NCI-H460 (cell line): ENCODE measurements at regions not wholly inside any gene's neighbourhood (a gene's known extent, or its start where the extent isn't known, plus 50 kb on each side); places are given as distances from the start of the nearest gene placed in this dataset.
A peak's percentile ranks its signal among the peaks of the same experiment; 100 is the strongest.
"Not testable (repeated sequence)": the region's sequence is repeated elsewhere in the genome, so short reads cannot be mapped to it uniquely, and the experiment has no call there.

ENCODE experiments used
- DNase-seq: peaks from one replicate; pipeline ENCODE4 v3.0.0-alpha.2; 2016; ENCODE audit warnings: low read depth; ENCODE audit errors: extremely low read depth

GRCh38 chr22:25390297-25391240 is 171.1 kb downstream of the CRYBB2 start:
- DNase-seq = no peak

DNA sequence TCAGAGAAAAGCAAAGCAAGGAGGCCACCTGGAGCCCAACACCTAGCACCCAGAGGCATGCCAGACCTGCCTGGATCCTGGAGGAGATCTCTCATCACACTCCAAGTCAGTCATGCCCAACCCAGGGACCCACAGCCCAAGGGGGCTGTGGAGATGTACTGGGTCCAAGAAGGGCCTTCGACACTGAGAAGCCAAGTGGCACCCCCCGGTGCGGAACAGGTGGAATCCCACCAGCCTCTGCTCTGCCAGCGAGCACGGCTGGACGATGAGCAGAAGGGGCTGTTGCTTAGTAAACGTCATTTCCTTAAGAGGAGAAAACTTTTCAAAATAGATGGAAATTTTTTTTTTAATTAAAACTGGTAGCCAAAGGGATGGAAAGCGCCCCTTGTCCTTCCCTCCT is 171.9 kb upstream of the GRK3 start:
- no peak for DNase-seq

DNA sequence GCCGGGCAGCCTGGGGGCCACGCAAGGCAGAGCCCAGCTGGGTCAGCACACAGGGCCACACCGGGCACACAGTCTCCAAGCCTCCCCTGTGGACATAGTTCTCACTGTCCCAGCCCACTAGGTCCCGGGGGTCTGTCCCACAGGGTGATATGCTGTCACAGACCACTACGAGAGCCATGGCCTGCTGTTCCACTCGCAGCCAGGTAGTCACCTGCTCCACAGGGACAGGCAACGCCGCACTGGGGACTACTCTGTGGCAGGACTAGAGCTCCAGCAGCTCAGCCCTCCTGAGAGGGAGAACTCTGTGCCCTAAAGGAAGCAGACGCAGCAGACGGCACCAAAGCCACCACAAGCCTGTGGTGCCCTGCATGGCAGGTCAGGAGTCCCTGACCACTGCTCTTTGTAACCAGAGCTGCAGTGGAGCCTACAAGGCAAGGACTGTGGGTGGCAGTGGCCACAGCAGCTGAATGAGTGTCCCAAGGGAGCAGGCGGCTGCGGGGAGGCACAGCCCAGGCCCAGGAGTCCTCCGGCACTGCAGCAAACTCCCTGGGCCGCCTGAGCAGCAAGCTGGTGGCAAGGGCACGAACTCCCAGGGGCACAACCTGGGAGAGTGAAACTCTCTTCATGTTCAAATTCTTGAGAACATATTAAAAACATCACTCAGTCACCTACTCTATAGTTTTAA is 171.2 kb upstream of the GRK3 start:
- DNase-seq = no peak

DNA sequence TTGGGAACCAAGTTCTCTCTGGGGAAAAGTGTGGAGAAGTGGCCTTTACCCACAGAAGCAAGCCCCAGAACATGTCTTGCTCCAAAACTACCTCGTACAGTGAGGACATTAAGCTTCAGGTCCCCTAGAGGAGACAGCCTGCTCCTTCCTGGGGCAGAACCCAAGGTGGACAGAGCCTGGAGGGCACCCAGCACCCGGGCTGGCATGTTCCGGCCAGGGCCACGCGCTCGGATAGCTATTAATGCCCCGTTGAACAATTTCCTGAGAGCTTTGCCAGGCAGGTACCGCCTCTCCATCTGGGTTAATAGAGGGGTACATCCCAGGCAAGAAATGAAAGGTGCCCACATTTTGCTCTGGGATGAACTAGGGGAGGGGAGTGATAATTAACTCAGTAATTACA is 169.0 kb upstream of the GRK3 start:
- DNase-seq = no peak

DNA sequence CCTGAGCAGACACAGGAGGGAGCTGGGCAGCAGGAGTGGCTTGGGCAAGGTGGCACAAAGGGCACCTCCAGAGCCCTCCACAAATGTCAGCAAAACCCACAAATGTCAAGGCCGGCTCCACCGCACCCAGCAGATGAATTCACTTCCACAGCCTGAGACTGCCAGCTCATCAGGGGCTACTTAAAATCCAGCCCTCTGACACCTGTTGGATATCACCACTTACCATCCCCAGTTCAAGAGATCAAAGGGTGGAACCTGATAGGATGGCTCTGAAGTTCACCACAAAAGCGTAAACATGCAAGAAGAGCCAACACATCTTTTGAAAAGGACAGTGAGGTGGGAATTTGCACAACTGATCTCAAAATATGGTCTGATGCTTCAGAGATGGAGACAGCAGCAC is 168.6 kb upstream of the GRK3 start:
- no peak for DNase-seq

- DNase-seq = no peak
Measured at GRCh38 chr22:25396615-25397200, 167.8 kb upstream of the GRK3 start.

- DNase-seq = no peak
Measured at GRCh38 chr22:25397616-25398015, 166.9 kb upstream of the GRK3 start.

- DNase-seq = not testable (repeated sequence)
Measured at GRCh38 chr22:25398591-25399062, 165.8 kb upstream of the GRK3 start.

- DNase-seq = no peak
Measured at GRCh38 chr22:25399649-25400151, 164.8 kb upstream of the GRK3 start.

- no peak for DNase-seq
Measured at GRCh38 chr22:25402160-25402500, 162.3 kb upstream of the GRK3 start.

DNA sequence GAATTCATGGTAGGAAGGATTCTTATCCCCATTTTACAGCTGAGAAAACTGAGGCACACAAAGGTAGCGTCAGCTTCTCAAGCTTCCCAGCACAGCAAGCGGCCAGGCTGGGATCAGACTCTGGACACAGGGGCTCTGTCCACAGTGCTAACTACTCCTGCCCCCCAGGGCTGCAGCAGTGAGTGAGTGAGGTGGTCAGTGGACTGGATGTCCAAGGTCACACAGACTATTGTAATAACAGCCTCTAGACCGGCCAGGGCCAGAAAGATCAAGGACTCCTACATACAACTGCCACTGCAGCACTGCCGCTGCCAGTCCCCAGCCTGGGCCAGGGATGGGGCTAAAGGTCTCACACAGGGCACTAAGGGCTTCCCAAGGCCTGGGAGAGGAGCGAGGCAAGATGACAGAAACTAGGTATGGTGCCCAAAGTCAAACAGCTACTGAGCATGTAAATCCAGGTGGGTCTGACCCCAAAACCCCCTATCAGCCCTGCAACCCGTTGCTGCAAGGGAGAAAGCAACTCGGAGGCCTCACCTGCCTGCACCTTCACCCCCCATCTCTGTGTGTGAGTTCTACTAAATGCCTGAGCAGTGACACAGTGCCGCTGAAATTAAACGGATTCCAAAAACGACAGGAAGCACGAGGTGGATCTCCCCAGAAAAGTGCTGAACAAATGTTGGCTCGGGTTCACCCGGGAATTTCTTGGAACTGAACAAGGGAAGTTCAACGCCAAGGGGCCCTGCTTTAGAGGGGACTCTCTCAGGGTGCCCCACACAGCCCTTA is 161.8 kb upstream of the GRK3 start:
- no peak for DNase-seq

DNA sequence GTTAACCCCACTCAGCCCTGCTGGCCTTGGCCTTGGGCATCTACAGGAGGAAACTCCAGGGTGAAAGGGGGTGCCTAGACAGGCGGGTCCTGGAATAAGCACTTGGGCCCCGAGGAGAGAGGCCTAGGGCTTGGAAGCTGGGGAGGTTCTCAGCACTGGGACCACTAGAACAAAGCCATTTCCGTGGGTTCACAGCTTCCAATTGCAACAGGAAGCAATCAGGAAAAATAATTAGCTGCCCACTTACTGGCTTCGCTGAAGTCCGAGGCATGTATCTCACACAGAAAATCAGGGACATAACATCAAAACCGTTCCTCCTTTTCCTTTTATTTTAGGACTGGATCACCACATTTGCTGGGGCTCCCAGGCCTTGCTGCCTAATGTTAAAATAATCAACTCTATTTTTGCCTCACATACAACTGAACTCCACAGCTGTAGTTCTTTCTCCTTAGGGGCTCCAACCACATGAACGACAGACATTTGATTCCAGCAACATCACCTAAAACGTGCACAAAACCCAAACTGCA is 161.1 kb upstream of the GRK3 start:
- no peak for DNase-seq

DNA sequence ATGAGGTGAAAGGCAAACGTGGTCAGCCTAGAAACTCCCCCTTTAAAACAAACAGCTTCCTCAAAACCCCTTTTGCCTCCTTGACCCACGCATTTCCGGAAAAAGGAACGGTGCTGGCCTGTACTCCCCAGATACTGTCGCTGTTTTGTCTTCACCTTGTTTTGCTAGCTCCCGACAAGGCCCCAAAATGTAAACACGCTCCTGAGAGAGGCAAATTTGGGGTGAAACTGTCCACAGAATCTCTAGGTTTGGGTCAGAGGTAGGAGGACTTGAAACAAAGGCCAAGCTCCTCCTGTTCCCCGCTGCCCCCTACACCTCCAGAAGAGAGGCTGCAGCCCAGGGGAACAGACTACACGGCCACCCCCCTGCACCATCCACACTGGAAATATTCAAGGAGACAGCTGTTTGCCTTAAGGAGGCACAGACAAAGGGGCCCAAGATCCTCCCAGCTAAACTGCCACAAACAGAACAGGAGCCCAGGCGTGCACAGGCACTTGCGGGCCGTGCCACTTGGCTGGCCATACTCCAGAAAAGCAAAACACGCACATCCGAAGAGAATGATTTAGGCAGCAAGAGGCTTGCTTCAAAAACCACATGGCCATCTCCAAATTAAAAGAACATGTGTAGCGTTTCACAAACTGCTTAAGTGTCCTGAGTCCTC is 160.5 kb upstream of the GRK3 start:
- no peak for DNase-seq

DNA sequence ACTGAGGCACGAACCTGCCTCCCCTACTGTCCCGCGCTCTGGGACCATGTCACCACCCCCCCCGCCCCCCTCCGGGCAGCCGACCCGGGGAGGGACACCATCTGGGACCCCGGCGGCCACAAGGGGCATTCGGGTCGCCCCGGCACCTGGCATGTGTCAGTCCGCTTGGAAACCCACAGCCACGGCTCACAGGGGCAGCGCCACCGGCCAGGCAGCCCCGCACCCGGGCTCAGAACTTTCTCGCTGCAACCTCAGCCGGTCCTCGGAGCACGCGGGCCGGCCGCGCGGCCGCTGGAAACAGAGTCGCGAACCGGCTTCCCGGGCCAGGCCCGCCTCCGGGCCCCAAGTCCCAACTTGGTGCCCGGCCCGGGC is 159.9 kb upstream of the GRK3 start:
- no peak for DNase-seq

GRCh38 chr22:25404928-25405816 is 159.3 kb upstream of the GRK3 start:
- DNase-seq = peak; percentile 44

DNA sequence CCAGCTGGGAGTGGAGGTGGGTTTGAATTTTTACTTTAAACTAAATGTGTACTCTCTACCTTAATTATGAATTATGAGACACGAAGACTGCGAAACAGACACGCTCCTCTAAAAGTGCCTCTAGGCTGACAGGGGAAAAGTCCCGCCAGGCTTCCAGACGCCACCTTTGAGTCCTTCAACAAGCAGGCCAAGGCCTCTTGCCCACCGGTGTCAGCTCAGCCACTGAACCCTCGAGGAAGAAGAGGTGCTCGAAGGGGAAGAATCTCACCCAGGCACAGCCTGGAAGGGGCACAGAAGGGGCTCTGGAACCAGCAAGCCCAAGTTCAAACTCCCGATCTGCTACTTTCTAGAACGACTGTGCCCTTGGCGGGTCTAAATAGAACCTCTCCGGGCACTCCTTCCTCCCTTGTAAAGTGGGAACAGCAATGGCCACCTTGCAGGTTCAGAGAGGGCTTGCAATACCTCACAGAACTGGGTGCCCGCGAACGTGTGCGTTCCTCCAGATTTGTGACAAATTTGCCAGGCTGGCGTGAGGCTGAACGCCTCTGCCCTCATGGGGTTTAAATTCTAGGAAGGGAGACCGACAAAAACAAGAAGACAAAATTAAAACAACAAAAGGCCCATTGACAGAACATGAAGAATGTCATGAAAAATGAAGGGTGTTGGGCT is 158.5 kb upstream of the GRK3 start:
- DNase-seq = no peak

- no peak for DNase-seq
Measured at GRCh38 chr22:25406510-25407210, 157.8 kb upstream of the GRK3 start.
